ENCODE measurements at regions not wholly inside any gene's neighbourhood (a gene's known extent, or its start where the extent isn't known, plus 50 kb on each side); places are given as distances from the start of the nearest gene placed in this dataset.

GRCh38 chr11:81870815-81871214 is 862.8 kb downstream of the FAM181B start:
- TF ChIP-seq JUND (IDR thresholded peaks at IDR 0.05; ENCODE audit: low read length) (no peak), TCF12 (IDR thresholded peaks at IDR 0.05; ENCODE audit: low read depth, low read length) (no peak), PHF8 (conservative IDR thresholded peaks at IDR 0.05; ENCODE audit: low read depth, low read length) (no peak), NANOG (IDR thresholded peaks at IDR 0.05; ENCODE audit: insufficient read depth, low read depth, low read length, poor library complexity, severe bottlenecking) (no peak), MAX (IDR thresholded peaks at IDR 0.05) (no peak), EZH2 (IDR thresholded peaks at IDR 0.05; ENCODE audit: low read depth, low read length, severe bottlenecking) (no peak), BCL11A (IDR thresholded peaks at IDR 0.05; ENCODE audit: low read depth in 2 of 2, low read length in 2 of 2) (no peak), BACH1 (IDR thresholded peaks at IDR 0.05; ENCODE audit: low read length) (no peak)
- TF ChIP-seq, protein P1, sequence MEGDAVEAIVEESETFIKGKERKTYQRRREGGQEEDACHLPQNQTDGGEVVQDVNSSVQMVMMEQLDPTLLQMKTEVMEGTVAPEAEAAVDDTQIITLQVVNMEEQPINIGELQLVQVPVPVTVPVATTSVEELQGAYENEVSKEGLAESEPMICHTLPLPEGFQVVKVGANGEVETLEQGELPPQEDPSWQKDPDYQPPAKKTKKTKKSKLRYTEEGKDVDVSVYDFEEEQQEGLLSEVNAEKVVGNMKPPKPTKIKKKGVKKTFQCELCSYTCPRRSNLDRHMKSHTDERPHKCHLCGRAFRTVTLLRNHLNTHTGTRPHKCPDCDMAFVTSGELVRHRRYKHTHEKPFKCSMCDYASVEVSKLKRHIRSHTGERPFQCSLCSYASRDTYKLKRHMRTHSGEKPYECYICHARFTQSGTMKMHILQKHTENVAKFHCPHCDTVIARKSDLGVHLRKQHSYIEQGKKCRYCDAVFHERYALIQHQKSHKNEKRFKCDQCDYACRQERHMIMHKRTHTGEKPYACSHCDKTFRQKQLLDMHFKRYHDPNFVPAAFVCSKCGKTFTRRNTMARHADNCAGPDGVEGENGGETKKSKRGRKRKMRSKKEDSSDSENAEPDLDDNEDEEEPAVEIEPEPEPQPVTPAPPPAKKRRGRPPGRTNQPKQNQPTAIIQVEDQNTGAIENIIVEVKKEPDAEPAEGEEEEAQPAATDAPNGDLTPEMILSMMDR (IDR thresholded peaks at IDR 0.05; ENCODE audit: control extremely low read depth in 1 of 3, insufficient read depth in 1 of 3, low read depth in 1 of 3, low read length in 3 of 3) = no peak
- Histone ChIP-seq H3K23me2 (ENCODE audit: low read depth, low read length) (no peaks in the 10 kb centered on the region), H3K79me2 (ENCODE audit: control insufficient read depth in 1 of 2, insufficient read depth in 2 of 2, low read length in 2 of 2) (no peaks in the 10 kb centered on the region), H2BK5ac (ENCODE audit: low read depth, low read length) (no peak overlapping the region), H3K9me3 (ENCODE audit: insufficient read depth in 2 of 2, low read depth in 1 of 2, low read length in 1 of 2) (no peaks in the 10 kb centered on the region), H2BK120ac (replicated peaks; ENCODE audit: low read depth, low read length) (no peak overlapping the region), H3K4me2 (ENCODE audit: insufficient read depth in 1 of 2, low read depth in 2 of 2, low read length in 2 of 2) (no peak overlapping the region), H3K56ac (replicated peaks; ENCODE audit: insufficient read length, low read depth, low read length) (no peak overlapping the region), H4K5ac (ENCODE audit: insufficient read length, low read depth, low read length) (no peak overlapping the region), H2AFZ (ENCODE audit: low read length) (no peak overlapping the region), H3K27ac (ENCODE audit: low read depth, low read length) (no peak overlapping the region), H2BK20ac (ENCODE audit: low read length) (no peak overlapping the region), H4K8ac (ENCODE audit: extremely low read depth, insufficient read depth, low read length) (no peak overlapping the region), H4K91ac (replicated peaks; ENCODE audit: insufficient read length, low read length) (no peak overlapping the region), H2BK15ac (ENCODE audit: low read length) (no peak overlapping the region), H3K79me1 (ENCODE audit: low read depth, low read length) (no peaks in the 10 kb centered on the region), H3K4me3 (ENCODE audit: extremely low read depth in 1 of 4, insufficient read depth in 2 of 4, low read depth in 3 of 4, low read length in 4 of 4) (no peak overlapping the region), H3K36me3 (ENCODE audit: control insufficient read depth in 2 of 4, insufficient read depth in 4 of 4, low read length in 3 of 4) (no peaks in the 10 kb centered on the region), H3K23ac (ENCODE audit: insufficient read length) (no peak overlapping the region), H3K4me1 (replicated peaks in 1 of 4; ENCODE audit: control insufficient read depth in 3 of 4, insufficient read depth in 4 of 4, low read length in 3 of 4) (no peaks in the 10 kb centered on the region), H2AK5ac (ENCODE audit: low read depth, low read length) (no peak overlapping the region), H2BK12ac (ENCODE audit: low read depth, low read length) (no peak overlapping the region), H3K18ac (ENCODE audit: extremely low read depth, low read length) (no peak overlapping the region), H3K4ac (replicated peaks; ENCODE audit: insufficient read length, low read depth, low read length) (no peak overlapping the region), H3K9ac (replicated peaks in 1 of 4; ENCODE audit: extremely low read depth in 1 of 4, low read depth in 3 of 4, low read length in 3 of 4) (no peak overlapping the region), H3K27me3 (replicated peaks in 1 of 4; ENCODE audit: control insufficient read depth in 3 of 4, extremely low read depth in 1 of 4, insufficient read depth in 3 of 4, low read length in 3 of 4) (no peaks in the 10 kb centered on the region), H3K14ac (ENCODE audit: insufficient read length) (no peak overlapping the region), H4K20me1 (replicated peaks in 1 of 2; ENCODE audit: control insufficient read depth in 1 of 2, insufficient read depth in 2 of 2, low read length in 2 of 2) (no peaks in the 10 kb centered on the region)
- DNase-seq (ENCODE audit: low read depth in 1 of 2, low spot score in 2 of 2) (no peak), FAIRE-seq (no peak)
- 50% methylated on average over 2 of the region's 2 CpGs; no CpG with 5 or more reads in 1 of the 2 experiments for WGBS, 2 experiments (ENCODE audit: extremely low coverage in 1 of 2, insufficient coverage in 1 of 2, insufficient read length in 1 of 2, insufficient replicate concordance in 2 of 2, low coverage in 1 of 2, low lambda C conversion rate in 2 of 2, missing lambda C conversion rate in 1 of 2)
- ChIA-PET CTCF (ENCODE audit: partially characterized antibody) (interaction anchor here (0.5 to 0.6 kb wide), 2 partner anchors 8 to 45 kb away, joined by 3 read pairs; no protein-coding TSS in a partner anchor), POLR2A (ENCODE audit: partially characterized antibody) (no interaction called here)

Data from H1 (cell line).